ENCODE measurements at regions not wholly inside any gene's neighbourhood (a gene's known extent, or its start where the extent isn't known, plus 50 kb on each side); places are given as distances from the start of the nearest gene placed in this dataset.
"Not testable (repeated sequence)": the region's sequence is repeated elsewhere in the genome, so short reads cannot be mapped to it uniquely, and the experiment has no call there.

DNA sequence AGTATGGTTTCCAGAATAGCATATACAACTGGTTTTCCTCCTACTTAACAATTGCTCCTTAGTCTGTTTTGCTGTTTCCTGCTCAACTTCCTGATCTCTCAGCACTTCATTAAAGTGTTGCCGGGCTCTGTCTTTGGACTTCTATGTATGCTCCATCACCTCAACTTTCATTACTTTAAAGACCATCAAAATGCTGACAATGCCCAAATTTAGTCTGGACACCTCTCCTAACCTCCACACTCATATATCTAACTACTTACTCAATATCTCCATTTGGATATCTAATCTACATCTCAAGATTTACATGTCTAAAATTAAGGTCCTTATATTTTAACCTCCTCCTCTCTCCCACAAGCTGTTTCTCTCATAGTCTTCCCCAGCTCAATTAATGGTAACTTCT lies 54.4 kb upstream of the LGR5 start:
- H3K4me3 ChIP-seq = no peak overlapping the region
- no peaks in the 10 kb centered on the region for H3K36me3 ChIP-seq
- ATAC-seq (no peak), DNase-seq (no peak)
- no peaks in the 10 kb centered on the region for H3K27me3 ChIP-seq (ENCODE audit: low read depth)
- no peak overlapping the region for H3K27ac ChIP-seq
- H3K9me3 ChIP-seq = no peaks in the 10 kb centered on the region
- intact Hi-C loops (cut with DNase I) = no loop called here
- TF ChIP-seq, protein P1, sequence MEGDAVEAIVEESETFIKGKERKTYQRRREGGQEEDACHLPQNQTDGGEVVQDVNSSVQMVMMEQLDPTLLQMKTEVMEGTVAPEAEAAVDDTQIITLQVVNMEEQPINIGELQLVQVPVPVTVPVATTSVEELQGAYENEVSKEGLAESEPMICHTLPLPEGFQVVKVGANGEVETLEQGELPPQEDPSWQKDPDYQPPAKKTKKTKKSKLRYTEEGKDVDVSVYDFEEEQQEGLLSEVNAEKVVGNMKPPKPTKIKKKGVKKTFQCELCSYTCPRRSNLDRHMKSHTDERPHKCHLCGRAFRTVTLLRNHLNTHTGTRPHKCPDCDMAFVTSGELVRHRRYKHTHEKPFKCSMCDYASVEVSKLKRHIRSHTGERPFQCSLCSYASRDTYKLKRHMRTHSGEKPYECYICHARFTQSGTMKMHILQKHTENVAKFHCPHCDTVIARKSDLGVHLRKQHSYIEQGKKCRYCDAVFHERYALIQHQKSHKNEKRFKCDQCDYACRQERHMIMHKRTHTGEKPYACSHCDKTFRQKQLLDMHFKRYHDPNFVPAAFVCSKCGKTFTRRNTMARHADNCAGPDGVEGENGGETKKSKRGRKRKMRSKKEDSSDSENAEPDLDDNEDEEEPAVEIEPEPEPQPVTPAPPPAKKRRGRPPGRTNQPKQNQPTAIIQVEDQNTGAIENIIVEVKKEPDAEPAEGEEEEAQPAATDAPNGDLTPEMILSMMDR (IDR thresholded peaks at IDR 0.05) = no peak
- H3K4me1 ChIP-seq = no peaks in the 10 kb centered on the region

DNA sequence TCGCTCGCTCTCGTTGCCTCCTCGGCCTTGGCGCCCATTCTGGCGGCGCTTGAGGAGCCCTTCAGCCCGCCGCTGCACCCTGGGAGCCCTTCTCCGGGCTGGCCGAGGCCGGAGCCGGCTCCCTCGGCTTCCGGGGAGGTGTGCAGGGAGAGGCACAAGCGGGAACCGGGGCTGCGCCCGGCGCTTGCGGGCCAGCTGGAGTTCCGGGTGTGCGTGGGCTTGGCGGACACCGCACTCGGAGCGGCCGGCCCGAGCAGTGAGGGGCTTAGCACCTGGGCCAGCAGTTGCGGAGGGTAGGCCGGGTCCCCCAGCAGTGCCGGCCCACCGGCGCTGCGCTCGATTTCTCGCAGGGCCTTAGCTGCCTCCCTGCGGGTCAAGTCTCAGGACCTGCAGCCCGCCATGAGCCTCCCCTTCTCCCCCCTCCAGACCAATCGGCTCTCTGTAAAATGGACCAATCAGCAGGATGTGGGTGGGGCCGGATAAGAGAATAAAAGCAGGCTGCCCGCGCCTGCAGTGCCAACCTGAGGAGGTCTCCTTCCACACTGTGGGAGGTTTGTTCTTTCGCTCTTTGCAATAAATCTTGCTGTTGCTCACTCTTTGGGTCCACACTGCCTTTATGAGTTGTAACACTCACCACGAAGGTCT lies 62.8 kb upstream of the LGR5 start:
- H3K4me1 ChIP-seq; ATAC-seq; H3K27ac ChIP-seq; H3K4me3 ChIP-seq; H3K9me3 ChIP-seq; intact Hi-C loops (cut with DNase I); DNase-seq; H3K36me3 ChIP-seq; H3K27me3 ChIP-seq (ENCODE audit: low read depth): not testable (repeated sequence)

DNA sequence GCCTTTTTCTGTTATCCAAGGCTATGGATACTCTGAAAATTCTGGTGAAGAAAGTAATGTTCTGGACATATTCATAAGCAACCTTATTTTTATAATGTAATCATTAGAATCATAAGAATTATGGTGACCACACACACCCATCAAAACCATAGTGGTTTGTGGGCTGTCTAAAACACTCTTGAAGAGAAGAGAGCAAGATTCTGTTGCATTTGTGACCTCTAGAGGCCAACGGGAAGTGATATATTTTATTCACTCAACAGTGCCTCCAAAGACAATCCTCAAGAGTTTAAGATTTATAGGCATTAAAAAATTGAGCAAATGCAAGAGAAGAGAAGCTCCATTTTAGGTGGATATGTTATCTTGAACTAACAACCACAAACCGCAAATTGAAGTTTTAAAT lies 68.5 kb upstream of the LGR5 start:
- intact Hi-C loops (cut with DNase I) = no loop called here
- H3K27me3 ChIP-seq (ENCODE audit: low read depth) = no peaks in the 10 kb centered on the region
- H3K4me1 ChIP-seq = no peaks in the 10 kb centered on the region
- no peak overlapping the region for H3K4me3 ChIP-seq
- no peak overlapping the region for H3K27ac ChIP-seq
- no peak for DNase-seq
- no peaks in the 10 kb centered on the region for H3K9me3 ChIP-seq
- no peak for ATAC-seq
- TF ChIP-seq, protein P1 (IDR thresholded peaks at IDR 0.05) = peak; percentile 16
- H3K36me3 ChIP-seq = no peaks in the 10 kb centered on the region

DNA sequence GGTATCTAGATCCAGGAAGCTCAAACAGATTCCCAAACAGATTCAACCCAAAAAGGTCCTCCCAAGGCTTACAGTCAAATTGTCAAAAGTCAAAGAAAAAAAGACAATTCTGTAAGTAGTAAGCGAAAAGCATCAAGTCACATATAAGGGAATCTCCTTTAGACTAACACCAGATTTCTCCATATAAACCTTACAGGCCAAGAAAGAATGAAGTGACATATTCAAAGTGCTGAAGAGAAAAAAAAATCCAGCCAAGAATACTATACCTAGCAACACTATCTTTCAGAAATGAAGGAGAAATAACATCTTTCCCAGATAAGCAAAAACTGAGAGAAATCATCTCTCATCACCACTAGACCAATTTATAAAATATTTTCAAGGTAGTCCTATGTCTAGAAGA lies 79.6 kb upstream of the LGR5 start:
- H3K27ac ChIP-seq = no peak overlapping the region
- TF ChIP-seq, protein P1 (IDR thresholded peaks at IDR 0.05) = no peak
- H3K9me3 ChIP-seq = peaks cover 8% of the 10 kb centered on the region
- DNase-seq (no peak), ATAC-seq (no peak)
- H3K4me1 ChIP-seq = no peaks in the 10 kb centered on the region
- H3K4me3 ChIP-seq = no peak overlapping the region
- no peaks in the 10 kb centered on the region for H3K27me3 ChIP-seq (ENCODE audit: low read depth)
- no peaks in the 10 kb centered on the region for H3K36me3 ChIP-seq
- intact Hi-C loops (cut with DNase I) = no loop called here

DNA sequence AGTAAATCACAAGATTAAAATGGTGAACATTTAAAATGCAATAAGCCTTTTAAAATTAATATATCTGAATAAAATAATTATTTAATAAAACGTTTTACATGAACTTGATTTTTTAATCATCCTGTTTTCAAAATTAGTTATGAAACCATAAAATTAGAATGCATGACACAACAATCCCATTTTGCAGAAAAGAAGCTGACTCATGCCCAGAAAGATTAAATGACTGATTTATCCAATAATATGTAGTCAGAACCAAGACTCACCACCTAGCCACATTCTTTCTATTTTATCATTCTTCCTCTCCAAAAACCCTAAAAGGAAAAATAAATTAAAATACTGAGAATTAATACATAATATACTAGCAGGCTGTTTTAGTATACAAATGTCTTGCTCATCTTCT lies 83.0 kb upstream of the LGR5 start:
- TF ChIP-seq, protein P1 (IDR thresholded peaks at IDR 0.05) = no peak
- Histone ChIP-seq H3K27me3 (ENCODE audit: low read depth) (no peaks in the 10 kb centered on the region), H3K36me3 (no peaks in the 10 kb centered on the region), H3K4me3 (no peak overlapping the region), H3K4me1 (no peaks in the 10 kb centered on the region), H3K9me3 (peaks cover 8% of the 10 kb centered on the region), H3K27ac (no peak overlapping the region)
- DNase-seq (no peak), ATAC-seq (no peak)
- intact Hi-C loops (cut with DNase I) = no loop called here

DNA sequence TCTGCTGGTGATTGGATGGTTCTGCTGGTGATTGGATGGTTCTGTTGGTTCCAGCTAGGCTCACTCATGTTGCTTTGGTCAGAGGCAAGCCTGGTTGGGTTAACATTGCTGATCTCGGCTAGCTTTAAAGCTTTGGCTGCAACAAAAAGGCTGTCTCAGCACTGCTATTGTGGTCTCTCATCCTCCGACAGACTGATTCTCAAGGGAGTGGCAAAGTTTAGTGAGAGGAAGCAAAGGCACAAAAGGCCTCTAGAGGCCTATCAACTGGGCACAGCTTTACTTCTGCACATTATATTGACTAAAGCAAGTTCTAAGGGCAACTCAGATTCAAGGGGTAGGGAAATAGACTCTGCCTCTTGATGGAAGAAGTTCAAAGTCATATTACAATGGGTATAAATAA lies 84.7 kb upstream of the LGR5 start:
- no peaks in the 10 kb centered on the region for H3K36me3 ChIP-seq
- H3K4me3 ChIP-seq = no peak overlapping the region
- H3K27ac ChIP-seq = no peak overlapping the region
- no peaks in the 10 kb centered on the region for H3K27me3 ChIP-seq (ENCODE audit: low read depth)
- ATAC-seq = no peak
- no peak for DNase-seq
- peaks cover 3% of the 10 kb centered on the region for H3K9me3 ChIP-seq
- H3K4me1 ChIP-seq = no peaks in the 10 kb centered on the region
- TF ChIP-seq, protein P1 (IDR thresholded peaks at IDR 0.05) = no peak
- intact Hi-C loops (cut with DNase I) = no loop called here
